ENCODE measurements at regions not wholly inside any gene's neighbourhood (a gene's known extent, or its start where the extent isn't known, plus 50 kb on each side); places are given as distances from the start of the nearest gene placed in this dataset.

GRCh38 chr6:12467706-12468670, 177.8 kb downstream of the EDN1 start:
- DNase-seq (ENCODE audit: low spot score) (no peak), ATAC-seq (peak; percentile 87)
- intact Hi-C loops (cut with DNase I) = no loop called here

- intact Hi-C loops (cut with DNase I) = no loop called here
- ATAC-seq = peak; percentile 93
- no peak for DNase-seq (ENCODE audit: low spot score)
Measured at GRCh38 chr6:12472601-12473038, 182.5 kb downstream of the EDN1 start.

GRCh38 chr6:12473494-12473893, 183.3 kb downstream of the EDN1 start:
- DNase-seq (ENCODE audit: low spot score) (no peak), ATAC-seq (no peak)
- intact Hi-C loops (cut with DNase I) = no loop called here

GRCh38 chr6:12474167-12475140, 184.3 kb downstream of the EDN1 start:
- ATAC-seq (no peak), DNase-seq (ENCODE audit: low spot score) (no peak)
- intact Hi-C loops (cut with DNase I) = no loop called here

DNA sequence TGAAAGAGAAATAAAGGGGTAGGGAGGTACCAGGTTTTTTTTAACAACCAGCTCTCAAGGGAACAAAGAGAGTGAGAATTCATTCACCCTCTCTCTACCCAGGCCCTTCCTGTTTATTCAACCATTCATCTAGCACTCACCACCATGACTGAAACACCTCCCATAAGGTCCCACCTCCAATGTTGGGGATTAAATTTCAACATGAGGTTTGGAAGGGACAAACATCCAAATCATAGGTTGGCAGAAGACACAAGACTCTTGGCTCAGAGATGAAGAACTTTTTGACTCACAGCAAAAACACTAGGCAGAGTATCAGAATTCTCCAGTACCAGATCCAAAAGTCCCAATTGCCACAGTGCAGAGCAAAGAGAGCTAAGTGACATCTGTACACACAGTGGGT, 186.3 kb downstream of the EDN1 start:
- ATAC-seq (no peak), DNase-seq (ENCODE audit: low spot score) (no peak)
- intact Hi-C loops (cut with DNase I) = no loop called here

GRCh38 chr6:12477616-12478015, 187.5 kb downstream of the EDN1 start:
- intact Hi-C loops (cut with DNase I) = no loop called here
- no peak for DNase-seq (ENCODE audit: low spot score)
- no peak for ATAC-seq

- no peak for ATAC-seq
- intact Hi-C loops (cut with DNase I) = no loop called here
- no peak for DNase-seq (ENCODE audit: low spot score)
Measured at GRCh38 chr6:12478921-12479320, 188.8 kb downstream of the EDN1 start.

GRCh38 chr6:12479451-12479850, 189.3 kb downstream of the EDN1 start:
- intact Hi-C loops (cut with DNase I) = no loop called here
- ATAC-seq (no peak), DNase-seq (ENCODE audit: low spot score) (no peak)

- intact Hi-C loops (cut with DNase I) = no loop called here
Measured at GRCh38 chr6:12479881-12480280, 189.7 kb downstream of the EDN1 start.

GRCh38 chr6:12480379-12480778, 190.2 kb downstream of the EDN1 start:
- DNase-seq (ENCODE audit: low spot score) (no peak), ATAC-seq (no peak)
- intact Hi-C loops (cut with DNase I) = no loop called here

More at GRCh38 chr6:12479881-12480280, 189.7 kb downstream of the EDN1 start:
- ATAC-seq (no peak), DNase-seq (ENCODE audit: low spot score) (no peak)

DNA sequence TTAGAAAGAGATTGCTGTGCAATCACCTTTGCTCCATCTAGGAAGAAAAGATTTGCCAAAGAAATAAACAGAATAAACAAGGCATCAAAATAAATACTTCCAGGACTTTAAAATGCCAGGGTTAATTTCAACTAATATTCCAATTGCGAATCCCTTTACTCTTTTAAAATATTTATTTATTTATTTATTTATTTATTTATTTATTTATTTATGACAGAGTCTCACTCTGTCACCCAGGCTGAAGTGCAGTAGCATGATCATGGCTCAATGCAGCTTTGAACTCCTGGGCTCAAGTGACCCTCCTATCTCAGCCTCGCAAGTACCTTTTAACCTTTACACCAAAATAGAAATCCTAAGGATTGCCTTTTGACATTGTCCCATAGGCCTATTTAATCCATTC, 191.1 kb downstream of the EDN1 start:
- intact Hi-C loops (cut with DNase I) = no loop called here
- ATAC-seq (no peak), DNase-seq (ENCODE audit: low spot score) (no peak)

- intact Hi-C loops (cut with DNase I) = no loop called here
- ATAC-seq = no peak
Measured at GRCh38 chr6:12481850-12482249, 191.7 kb downstream of the EDN1 start.

DNA sequence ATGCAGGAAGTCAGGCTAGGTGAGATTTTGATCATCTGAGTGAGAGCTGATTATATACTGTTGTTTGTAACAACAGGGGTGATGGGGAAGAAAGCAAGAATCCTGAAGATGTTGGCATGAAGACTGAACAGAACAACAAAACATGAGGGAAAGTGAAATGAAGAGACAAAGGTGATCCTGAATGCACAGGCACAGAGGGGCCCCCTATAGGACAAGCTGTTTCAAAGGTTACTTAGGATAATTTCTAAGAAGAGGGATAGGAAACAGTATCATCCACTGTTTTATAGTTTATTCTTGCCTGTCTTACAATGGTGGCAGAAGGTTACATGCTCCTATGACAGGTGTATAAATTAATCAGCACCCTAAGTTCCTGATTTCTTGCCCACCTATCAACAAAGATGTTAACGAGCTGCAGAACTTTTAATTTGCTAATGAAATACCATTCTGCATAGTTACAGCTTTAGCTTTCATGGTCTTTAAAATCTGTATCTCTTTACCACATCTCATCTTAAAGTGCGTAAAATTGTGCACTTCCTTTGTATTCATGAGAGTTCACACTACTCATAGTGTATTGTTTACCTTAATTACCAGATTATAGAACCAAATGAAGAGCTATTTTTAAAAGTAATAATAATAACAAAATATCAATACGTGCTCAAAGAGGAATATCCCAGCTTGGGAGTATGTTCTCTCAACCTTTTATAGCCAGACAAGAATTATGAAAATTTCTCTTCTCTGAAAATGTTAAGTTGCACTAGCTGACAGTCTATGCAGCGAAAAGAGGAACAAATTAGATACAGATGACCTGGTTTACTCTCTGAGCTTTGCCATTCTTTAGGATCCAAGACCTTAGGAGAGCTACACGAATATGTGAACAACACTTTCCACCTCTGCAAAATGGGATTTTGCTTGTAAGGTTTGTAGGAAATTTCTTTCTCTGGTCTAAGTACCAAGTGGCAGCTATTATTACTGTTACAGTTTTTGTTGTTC, 192.5 kb downstream of the EDN1 start:
- DNase-seq (ENCODE audit: low spot score) = no peak
- intact Hi-C loops (cut with DNase I) = no loop called here
- ATAC-seq = no peak

More at GRCh38 chr6:12481850-12482249, 191.7 kb downstream of the EDN1 start:
- no peak for DNase-seq (ENCODE audit: low spot score)

GRCh38 chr6:12483712-12484111, 193.6 kb downstream of the EDN1 start:
- ATAC-seq (no peak), DNase-seq (ENCODE audit: low spot score) (no peak)
- intact Hi-C loops (cut with DNase I) = no loop called here

GRCh38 chr6:12484519-12484918, 194.4 kb downstream of the EDN1 start:
- ATAC-seq = no peak
- no peak for DNase-seq (ENCODE audit: low spot score)
- intact Hi-C loops (cut with DNase I) = no loop called here

GRCh38 chr6:12485226-12485764, 195.1 kb downstream of the EDN1 start:
- DNase-seq (ENCODE audit: low spot score) (no peak), ATAC-seq (no peak)
- intact Hi-C loops (cut with DNase I) = no loop called here

DNA sequence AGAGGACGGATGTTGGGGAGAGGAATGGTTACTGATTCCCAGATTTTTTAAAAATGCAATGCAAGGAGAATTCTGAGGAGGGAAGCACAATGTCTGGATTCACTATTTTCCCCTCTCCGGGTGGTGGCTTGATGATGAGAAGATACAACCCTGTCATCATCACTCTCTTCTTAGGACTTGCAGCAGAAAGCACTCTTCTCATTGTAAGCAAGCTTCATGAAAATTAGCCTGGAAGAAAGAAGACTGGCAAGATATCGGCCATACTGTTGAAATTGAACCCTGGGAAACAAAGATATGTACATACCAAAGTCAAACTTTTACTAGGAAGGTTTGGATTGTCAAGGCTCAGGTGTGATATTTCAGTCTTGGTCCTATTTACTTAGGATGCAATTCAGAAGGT, 195.7 kb downstream of the EDN1 start:
- ATAC-seq (no peak), DNase-seq (ENCODE audit: low spot score) (no peak)
- intact Hi-C loops (cut with DNase I) = no loop called here

DNA sequence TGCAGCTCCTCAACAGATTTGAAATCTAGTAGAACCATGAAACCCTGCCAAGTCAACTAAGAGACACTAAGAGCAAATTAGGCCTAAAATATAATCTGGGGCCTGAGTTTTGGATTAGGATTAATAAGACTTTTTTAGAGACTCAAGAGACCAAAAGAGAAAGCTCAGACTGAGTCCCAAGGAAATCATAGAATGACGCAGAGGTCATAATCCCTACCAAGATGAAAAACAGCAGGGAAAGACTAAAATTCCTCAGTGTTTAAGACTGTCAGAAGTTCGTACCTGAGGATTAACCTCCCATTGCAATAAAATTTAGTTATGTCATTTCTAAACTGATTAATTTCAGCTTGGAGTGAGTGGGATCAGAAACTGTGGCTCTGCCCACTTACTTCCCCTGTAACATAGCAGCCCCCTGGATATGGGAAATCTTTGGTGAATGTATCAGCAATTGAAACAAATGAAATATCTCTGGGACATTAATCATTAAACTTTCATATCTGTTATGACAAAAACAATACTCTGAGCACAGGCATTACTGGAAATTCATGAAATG, 200.3 kb downstream of the EDN1 start:
- ATAC-seq (no peak), DNase-seq (ENCODE audit: low spot score) (no peak)
- intact Hi-C loops (cut with DNase I) = no loop called here

All from sciatic nerve (tissue), 2 donors.